Ascending aorta (tissue), 2 donors: ENCODE measurements at regions not wholly inside any gene's neighbourhood (a gene's known extent, or its start where the extent isn't known, plus 50 kb on each side); places are given as distances from the start of the nearest gene placed in this dataset.

Experiments used
- DNase-seq, 2 donors: peaks; one replicate each; pipeline ENCODE4 v3.0.0-alpha.2; 2019; ENCODE audit warnings: low spot score in 2 of 2
- H3K27ac ChIP-seq, 2 donors: fragments of 200-600 bp; sonication (generic); one replicate each; pipeline ENCODE4 v1.5.1; 2016 to 2017; ENCODE audit warnings: mild to moderate bottlenecking in 1 of 2
- H3K27me3 ChIP-seq: fragments of 200-600 bp; sonication (generic); one replicate; pipeline ENCODE4 v1.5.1; 2017
- H3K36me3 ChIP-seq, 2 donors: fragments of 200-600 bp; sonication (generic); one replicate each; pipeline ENCODE4 v1.5.1; 2016
- H3K4me1 ChIP-seq, 2 donors: fragments of 200-600 bp; sonication (generic); one replicate each; pipeline ENCODE4 v1.5.1; 2016 to 2017; ENCODE audit warnings: mild to moderate bottlenecking in 1 of 2
- H3K4me3 ChIP-seq, 2 donors: fragments of 200-600 bp; sonication (generic); one replicate each; pipeline ENCODE4 v1.5.1; 2016 to 2017; ENCODE audit warnings: mild to moderate bottlenecking in 1 of 2
- H3K9me3 ChIP-seq, 2 donors: fragments of 200-600 bp; sonication (generic); one replicate each; pipeline ENCODE4 v1.5.1; 2016
- intact Hi-C: fragments of 100-400 bp; cut with DNase I; formaldehyde crosslinking; loops from one replicate; pipeline ENCODE4 v1.15.1; 2023
- TF ChIP-seq, protein P1 (sequence below), 3 experiments: fragments of 200-600 bp in 2 of 3; fragments of 450-650 bp in 1 of 3; sonication (generic) in 2 of 3; IDR thresholded peaks; one replicate each; pipeline ENCODE4 v1.5.1; 2016 to 2019; ENCODE audit warnings: antibody characterized with exemption in 3 of 3, mild to moderate bottlenecking in 1 of 3, moderate library complexity in 1 of 3

DNA sequence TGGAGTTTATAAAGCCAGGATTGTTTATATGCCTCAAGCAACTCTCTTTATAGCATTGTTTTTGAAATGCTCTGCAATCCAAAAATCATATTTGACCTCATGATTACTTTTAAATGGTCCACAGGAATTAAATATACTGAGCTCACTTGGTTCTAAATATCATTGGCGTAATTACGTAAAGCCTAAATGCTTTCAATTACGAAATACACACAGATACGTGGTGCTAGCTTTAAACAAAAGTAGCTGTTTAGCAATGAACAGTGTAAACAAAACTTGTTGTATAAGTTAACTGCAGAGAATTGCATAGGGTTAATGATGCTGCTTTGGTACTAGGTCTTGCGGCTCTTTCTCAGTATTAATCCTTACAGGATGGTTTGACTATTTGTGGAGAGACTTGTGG, 346.6 kb downstream of the COG6 start:
- TF ChIP-seq, protein P1, sequence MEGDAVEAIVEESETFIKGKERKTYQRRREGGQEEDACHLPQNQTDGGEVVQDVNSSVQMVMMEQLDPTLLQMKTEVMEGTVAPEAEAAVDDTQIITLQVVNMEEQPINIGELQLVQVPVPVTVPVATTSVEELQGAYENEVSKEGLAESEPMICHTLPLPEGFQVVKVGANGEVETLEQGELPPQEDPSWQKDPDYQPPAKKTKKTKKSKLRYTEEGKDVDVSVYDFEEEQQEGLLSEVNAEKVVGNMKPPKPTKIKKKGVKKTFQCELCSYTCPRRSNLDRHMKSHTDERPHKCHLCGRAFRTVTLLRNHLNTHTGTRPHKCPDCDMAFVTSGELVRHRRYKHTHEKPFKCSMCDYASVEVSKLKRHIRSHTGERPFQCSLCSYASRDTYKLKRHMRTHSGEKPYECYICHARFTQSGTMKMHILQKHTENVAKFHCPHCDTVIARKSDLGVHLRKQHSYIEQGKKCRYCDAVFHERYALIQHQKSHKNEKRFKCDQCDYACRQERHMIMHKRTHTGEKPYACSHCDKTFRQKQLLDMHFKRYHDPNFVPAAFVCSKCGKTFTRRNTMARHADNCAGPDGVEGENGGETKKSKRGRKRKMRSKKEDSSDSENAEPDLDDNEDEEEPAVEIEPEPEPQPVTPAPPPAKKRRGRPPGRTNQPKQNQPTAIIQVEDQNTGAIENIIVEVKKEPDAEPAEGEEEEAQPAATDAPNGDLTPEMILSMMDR (IDR thresholded peaks at IDR 0.05), result no peak
- no peaks in the 10 kb centered on the region for H3K27me3 ChIP-seq
- no peaks in the 10 kb centered on the region for H3K9me3 ChIP-seq
- H3K36me3 ChIP-seq, result no peaks in the 10 kb centered on the region
- H3K4me1 ChIP-seq, result no peaks in the 10 kb centered on the region
- DNase-seq, result no peak
- H3K4me3 ChIP-seq, result no peak overlapping the region
- no peak overlapping the region for H3K27ac ChIP-seq
- intact Hi-C loops, result no loop called here

DNA sequence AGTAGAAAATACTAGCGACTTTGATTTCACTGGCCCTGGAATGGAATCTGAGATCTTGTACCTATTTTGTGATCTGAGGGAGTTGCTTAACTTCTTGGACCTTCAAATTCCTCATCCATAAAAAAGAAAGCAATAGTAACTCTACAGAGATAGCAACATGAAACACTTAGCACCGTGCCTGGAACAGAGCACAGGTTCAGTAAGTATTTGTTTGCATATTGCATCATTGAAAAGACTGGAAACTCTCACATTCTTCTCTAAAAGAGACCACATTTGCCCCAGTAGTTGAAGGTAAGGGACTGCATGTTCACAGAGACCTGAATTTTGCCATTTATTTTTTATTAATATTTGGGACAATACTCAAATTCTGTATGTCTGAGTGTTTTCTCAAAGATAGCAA, 358.1 kb downstream of the COG6 start:
- TF ChIP-seq, protein P1 (IDR thresholded peaks at IDR 0.05), result no peak
- Histone ChIP-seq H3K27ac (no peak overlapping the region), H3K36me3 (no peaks in the 10 kb centered on the region), H3K4me1 (no peaks in the 10 kb centered on the region), H3K9me3 (no peaks in the 10 kb centered on the region), H3K4me3 (no peak overlapping the region), H3K27me3 (no peaks in the 10 kb centered on the region)
- intact Hi-C loops, result no loop called here
- no peak for DNase-seq

DNA sequence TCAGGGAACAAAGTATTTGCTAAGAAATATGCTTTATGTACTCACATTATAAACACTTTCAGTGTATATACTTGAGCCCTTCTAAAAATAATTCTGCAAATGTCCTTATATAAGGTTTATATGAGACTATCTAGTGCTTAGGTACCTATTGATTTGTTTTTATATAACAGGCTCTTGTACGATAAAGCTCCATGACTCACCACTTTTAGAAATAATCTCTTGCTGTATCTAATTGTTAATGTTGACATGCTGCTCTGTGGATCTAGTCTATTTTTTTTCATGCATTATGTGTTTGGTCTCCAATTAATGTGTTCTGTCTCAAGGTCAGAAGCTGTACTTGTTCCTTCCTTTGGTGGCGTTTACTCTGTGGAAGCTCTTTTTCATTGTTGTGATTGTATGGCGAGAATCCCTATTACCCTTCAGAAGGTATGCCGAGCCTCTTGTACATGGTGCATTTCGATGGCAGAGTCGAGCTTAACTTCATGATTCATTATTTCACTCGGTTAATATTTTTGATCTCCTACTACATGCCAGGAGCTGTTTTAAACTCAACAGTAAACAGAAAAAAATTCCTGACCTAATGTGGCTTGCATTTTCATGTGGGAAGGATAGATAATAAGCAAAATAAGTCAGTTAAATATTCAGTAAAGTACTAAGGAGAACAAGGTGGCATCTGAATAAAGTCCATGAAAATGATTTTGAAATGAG, 361.6 kb downstream of the COG6 start:
- TF ChIP-seq, protein P1 (IDR thresholded peaks at IDR 0.05), result no peak

DNA sequence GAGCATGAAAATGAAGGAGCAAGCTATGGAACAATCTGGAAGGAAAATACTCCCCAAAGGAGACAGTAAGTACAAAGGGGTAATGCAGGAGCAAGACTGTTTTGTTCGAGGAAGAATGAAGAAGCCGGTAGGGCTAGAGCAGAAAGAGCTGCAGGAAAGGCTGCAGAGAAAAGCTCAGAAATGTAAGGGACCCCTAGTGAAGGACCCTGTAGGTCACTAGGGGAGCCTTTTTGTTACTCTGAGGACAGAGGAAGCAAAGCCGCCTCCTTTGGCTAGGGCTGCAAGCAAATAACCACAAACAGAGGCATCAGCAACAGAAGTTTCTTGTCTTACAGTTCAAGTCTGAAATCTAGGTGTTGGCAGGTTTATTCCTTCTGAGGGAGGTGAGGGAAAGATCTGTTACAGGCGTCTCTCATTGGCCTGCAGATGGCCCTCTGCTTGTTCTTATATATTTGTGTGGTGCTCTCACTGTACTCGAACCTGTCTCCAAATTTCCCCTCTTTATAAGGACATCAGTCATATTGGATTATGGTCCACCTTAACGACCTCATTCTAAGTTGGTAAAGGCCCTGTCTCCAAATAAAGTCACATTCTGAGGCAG, 362.3 kb downstream of the COG6 start:
- TF ChIP-seq, protein P1 (IDR thresholded peaks at IDR 0.05), result no peak
- no peak for DNase-seq
- no peaks in the 10 kb centered on the region for H3K36me3 ChIP-seq
- intact Hi-C loops, result no loop called here
- H3K4me3 ChIP-seq, result no peak overlapping the region
- H3K4me1 ChIP-seq, result no peaks in the 10 kb centered on the region
- H3K9me3 ChIP-seq, result no peaks in the 10 kb centered on the region
- H3K27ac ChIP-seq, result no peak overlapping the region
- H3K27me3 ChIP-seq, result no peaks in the 10 kb centered on the region

More for the DNA sequence above, 361.6 kb downstream of the COG6 start:
- Histone ChIP-seq H3K36me3 (no peaks in the 10 kb centered on the region), H3K9me3 (no peaks in the 10 kb centered on the region), H3K27ac (no peak overlapping the region), H3K4me1 (no peaks in the 10 kb centered on the region), H3K4me3 (no peak overlapping the region), H3K27me3 (no peaks in the 10 kb centered on the region)
- no peak for DNase-seq
- intact Hi-C loops, result no loop called here

DNA sequence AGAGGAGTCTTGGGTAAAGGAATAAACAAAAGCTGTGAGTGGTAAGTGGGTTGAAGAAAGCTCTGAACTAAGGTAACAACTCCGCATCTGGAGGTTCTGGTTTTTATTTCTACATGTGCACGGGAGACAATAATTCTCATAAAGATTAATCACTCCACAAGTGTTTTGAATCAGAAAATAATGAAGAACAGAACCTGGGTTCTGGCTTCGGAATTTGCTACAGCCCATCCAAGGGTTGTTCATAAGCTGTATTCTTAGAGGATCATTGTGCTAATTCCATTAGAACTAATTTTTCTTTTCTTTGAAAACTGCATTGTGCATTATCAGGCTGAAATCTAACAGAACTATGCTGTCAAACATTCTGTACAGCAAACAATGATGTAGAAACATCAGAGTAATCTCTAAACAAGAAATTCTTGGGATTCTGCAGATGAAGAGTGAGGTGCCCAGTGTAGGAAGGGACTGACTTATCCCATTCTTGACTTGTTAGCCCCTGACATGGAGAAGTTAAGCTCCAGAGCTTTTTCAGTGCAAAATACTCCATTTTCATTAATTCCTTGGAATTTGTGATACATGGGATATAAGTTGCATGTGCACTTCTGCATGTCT, 368.2 kb downstream of the COG6 start:
- intact Hi-C loops, result no loop called here
- no peak overlapping the region for H3K27ac ChIP-seq
- TF ChIP-seq, protein P1 (IDR thresholded peaks at IDR 0.05), result no peak
- DNase-seq, result no peak
- H3K27me3 ChIP-seq, result no peaks in the 10 kb centered on the region
- H3K9me3 ChIP-seq, result no peaks in the 10 kb centered on the region
- no peaks in the 10 kb centered on the region for H3K4me1 ChIP-seq
- no peak overlapping the region for H3K4me3 ChIP-seq
- no peaks in the 10 kb centered on the region for H3K36me3 ChIP-seq
